A549 (cell line): ENCODE measurements at regions not wholly inside any gene's neighbourhood (a gene's known extent, or its start where the extent isn't known, plus 50 kb on each side); places are given as distances from the start of the nearest gene placed in this dataset.

Experiments used
- BHLHE40 ChIP-seq: IDR thresholded peaks from 2 replicates; pipeline ENCODE4 v1.6.1; 2012; ENCODE audit warnings: low read depth, low read length, inconsistent platforms
- CEBPB ChIP-seq, 2 experiments: fragments of >200 bp in 1 of 2; sonication (Bioruptor Twin) in 1 of 2; formaldehyde crosslinking in 1 of 2; IDR thresholded peaks; 2 replicates each; pipeline ENCODE4 v1.6.1; 2012 to 2016
- CHD4 ChIP-seq: fragments of 200-600 bp; sonication (generic); IDR thresholded peaks from 2 replicates; pipeline ENCODE4 v1.6.1; 2016; ENCODE audit warnings: antibody characterized with exemption, mild to moderate bottlenecking, borderline replicate concordance
- EP300 ChIP-seq, 2 experiments: fragments of >200 bp; sonication (Bioruptor Twin); formaldehyde crosslinking; IDR thresholded peaks; 2 replicates in 1 of 2; 3 replicates in 1 of 2; pipeline ENCODE4 v1.6.1; 2016 to 2017
- HDAC2 ChIP-seq: fragments of 200-600 bp; sonication (generic); IDR thresholded peaks from 2 replicates; pipeline ENCODE4 v1.6.1; 2016
- JUN ChIP-seq, 2 experiments: fragments of >200 bp; sonication (Bioruptor Twin); formaldehyde crosslinking; IDR thresholded peaks; 2 replicates in 1 of 2; 3 replicates in 1 of 2; pipeline ENCODE4 v1.6.1; 2016 to 2017
- POLR2AphosphoS2 ChIP-seq: conservative IDR thresholded peaks from 2 replicates; pipeline ENCODE4 v1.6.1; 2012; ENCODE audit warnings: low read length, improper control_type of control experiment, inconsistent platforms
- RAD21 ChIP-seq, 2 experiments: fragments of >200 bp in 1 of 2; sonication (Bioruptor Twin) in 1 of 2; formaldehyde crosslinking in 1 of 2; IDR thresholded peaks in 1 of 2; conservative IDR thresholded peaks in 1 of 2; 2 replicates in 1 of 2; 3 replicates in 1 of 2; pipeline ENCODE4 v1.6.1; 2012 to 2018; ENCODE audit warnings: inconsistent platforms in 1 of 2
- RARB ChIP-seq: fragments of 250-450 bp; sonication (Bioruptor Pico); IDR thresholded peaks from 2 replicates; pipeline ENCODE4 v1.8.0; 2021; ENCODE audit warnings: mild to moderate bottlenecking, moderate library complexity
- RFX5 ChIP-seq: fragments of 450-650 bp; IDR thresholded peaks from 2 replicates; pipeline ENCODE4 v1.7.1; 2014; ENCODE audit warnings: antibody characterized with exemption, mild to moderate bottlenecking, moderate library complexity
- RNF2 ChIP-seq: fragments of 200-600 bp; sonication (generic); IDR thresholded peaks from 2 replicates; pipeline ENCODE4 v1.6.1; 2016; ENCODE audit warnings: low read depth, mild to moderate bottlenecking, antibody characterized with exemption, moderate library complexity, borderline replicate concordance
- TF ChIP-seq, protein P1 (sequence below): fragments of >200 bp; sonication (Bioruptor Twin); formaldehyde crosslinking; IDR thresholded peaks from 3 replicates; pipeline ENCODE4 v1.6.1; 2016
- TF ChIP-seq, protein P2 (sequence below): fragments of >200 bp; sonication (Bioruptor Twin); formaldehyde crosslinking; IDR thresholded peaks from 3 replicates; pipeline ENCODE4 v1.5.1; 2016

DNA sequence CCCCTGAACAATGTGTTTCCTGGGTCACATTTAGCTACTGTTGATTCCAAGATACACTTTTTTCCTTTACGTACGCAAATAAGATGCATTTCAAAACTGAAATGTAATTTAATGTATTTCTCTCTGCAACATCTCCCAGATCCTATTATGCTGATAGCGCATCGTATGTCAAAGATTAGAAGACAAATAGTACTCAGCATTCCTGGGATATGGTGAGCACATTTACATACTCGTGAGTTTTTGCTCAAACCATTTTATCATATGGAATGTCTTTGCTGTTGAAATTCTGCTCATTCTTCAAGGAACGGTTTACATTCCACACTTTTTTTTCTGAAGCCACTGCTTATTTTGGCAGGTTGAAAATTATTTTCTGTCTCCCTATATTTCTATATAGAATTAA, 221.4 kb downstream of the OXSM start:
- TF ChIP-seq, protein P1, sequence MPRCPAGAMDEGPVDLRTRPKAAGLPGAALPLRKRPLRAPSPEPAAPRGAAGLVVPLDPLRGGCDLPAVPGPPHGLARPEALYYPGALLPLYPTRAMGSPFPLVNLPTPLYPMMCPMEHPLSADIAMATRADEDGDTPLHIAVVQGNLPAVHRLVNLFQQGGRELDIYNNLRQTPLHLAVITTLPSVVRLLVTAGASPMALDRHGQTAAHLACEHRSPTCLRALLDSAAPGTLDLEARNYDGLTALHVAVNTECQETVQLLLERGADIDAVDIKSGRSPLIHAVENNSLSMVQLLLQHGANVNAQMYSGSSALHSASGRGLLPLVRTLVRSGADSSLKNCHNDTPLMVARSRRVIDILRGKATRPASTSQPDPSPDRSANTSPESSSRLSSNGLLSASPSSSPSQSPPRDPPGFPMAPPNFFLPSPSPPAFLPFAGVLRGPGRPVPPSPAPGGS, result no peak
- TF ChIP-seq BHLHE40 (no peak), JUN (IDR thresholded peaks at IDR 0.05) (no peak), RNF2 (no peak), EP300 (IDR thresholded peaks at IDR 0.05) (no peak), POLR2AphosphoS2 (no peak), HDAC2 (no peak), CHD4 (no peak), CEBPB (IDR thresholded peaks at IDR 0.05) (no peak), RARB (no peak), RFX5 (no peak), RAD21 (conservative IDR thresholded peaks at IDR 0.05 in 1 of 2, IDR thresholded peaks at IDR 0.05 in 1 of 2) (no peak)
- TF ChIP-seq, protein P2, sequence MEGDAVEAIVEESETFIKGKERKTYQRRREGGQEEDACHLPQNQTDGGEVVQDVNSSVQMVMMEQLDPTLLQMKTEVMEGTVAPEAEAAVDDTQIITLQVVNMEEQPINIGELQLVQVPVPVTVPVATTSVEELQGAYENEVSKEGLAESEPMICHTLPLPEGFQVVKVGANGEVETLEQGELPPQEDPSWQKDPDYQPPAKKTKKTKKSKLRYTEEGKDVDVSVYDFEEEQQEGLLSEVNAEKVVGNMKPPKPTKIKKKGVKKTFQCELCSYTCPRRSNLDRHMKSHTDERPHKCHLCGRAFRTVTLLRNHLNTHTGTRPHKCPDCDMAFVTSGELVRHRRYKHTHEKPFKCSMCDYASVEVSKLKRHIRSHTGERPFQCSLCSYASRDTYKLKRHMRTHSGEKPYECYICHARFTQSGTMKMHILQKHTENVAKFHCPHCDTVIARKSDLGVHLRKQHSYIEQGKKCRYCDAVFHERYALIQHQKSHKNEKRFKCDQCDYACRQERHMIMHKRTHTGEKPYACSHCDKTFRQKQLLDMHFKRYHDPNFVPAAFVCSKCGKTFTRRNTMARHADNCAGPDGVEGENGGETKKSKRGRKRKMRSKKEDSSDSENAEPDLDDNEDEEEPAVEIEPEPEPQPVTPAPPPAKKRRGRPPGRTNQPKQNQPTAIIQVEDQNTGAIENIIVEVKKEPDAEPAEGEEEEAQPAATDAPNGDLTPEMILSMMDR, result no peak
